HEK293T (cell line): ENCODE measurements at regions not wholly inside any gene's neighbourhood (a gene's known extent, or its start where the extent isn't known, plus 50 kb on each side); places are given as distances from the start of the nearest gene placed in this dataset.

Experiments
- ARNT ChIP-seq: fragments of 450-650 bp; IDR thresholded peaks from 2 replicates; pipeline ENCODE4 v1.6.1; 2017; ENCODE audit warnings: mild to moderate bottlenecking
- BHLHE40 ChIP-seq: fragments of 450-650 bp; IDR thresholded peaks from 2 replicates; pipeline ENCODE4 v1.6.1; 2016; ENCODE audit warnings: mild to moderate bottlenecking, moderate library complexity, borderline replicate concordance
- ELF4 ChIP-seq: fragments of 450-650 bp; IDR thresholded peaks from 2 replicates; pipeline ENCODE4 v1.6.1; 2017; ENCODE audit warnings: antibody characterized with exemption
- FOXA1 ChIP-seq: fragments of 450-650 bp; IDR thresholded peaks from 2 replicates; pipeline ENCODE4 v1.6.1; 2016; ENCODE audit warnings: mild to moderate bottlenecking
- FOXK2 ChIP-seq: fragments of 450-650 bp; IDR thresholded peaks from 2 replicates; pipeline ENCODE4 v1.6.1; 2016; ENCODE audit warnings: mild to moderate bottlenecking
- FOXM1 ChIP-seq: fragments of 450-650 bp; IDR thresholded peaks from 2 replicates; pipeline ENCODE4 v1.6.1; 2017; ENCODE audit warnings: mild to moderate bottlenecking, borderline replicate concordance
- HDGF ChIP-seq: fragments of 450-650 bp; IDR thresholded peaks from 2 replicates; pipeline ENCODE4 v1.6.1; 2017; ENCODE audit warnings: antibody characterized with exemption, borderline replicate concordance
- L3MBTL2 ChIP-seq: fragments of 450-650 bp; conservative IDR thresholded peaks from 2 replicates; pipeline ENCODE4 v1.6.1; 2016; ENCODE audit warnings: mild to moderate bottlenecking
- LEF1 ChIP-seq: fragments of 450-650 bp; IDR thresholded peaks from 2 replicates; pipeline ENCODE4 v1.6.1; 2017; ENCODE audit warnings: mild to moderate bottlenecking, borderline replicate concordance
- SP1 ChIP-seq: fragments of 450-650 bp; IDR thresholded peaks from 2 replicates; pipeline ENCODE4 v1.6.1; 2017
- SUZ12 ChIP-seq: fragments of 450-650 bp; IDR thresholded peaks from 2 replicates; pipeline ENCODE4 v1.6.1; 2016; ENCODE audit warnings: mild to moderate bottlenecking
- TARDBP ChIP-seq: fragments of 450-650 bp; IDR thresholded peaks from 2 replicates; pipeline ENCODE4 v1.6.1; 2016
- ZNF384 ChIP-seq: fragments of 450-650 bp; IDR thresholded peaks from 2 replicates; pipeline ENCODE4 v1.6.1; 2016
- TF ChIP-seq, protein P1 (sequence below): fragments of 450-650 bp; IDR thresholded peaks from 2 replicates; pipeline ENCODE4 v1.6.1; 2016

DNA sequence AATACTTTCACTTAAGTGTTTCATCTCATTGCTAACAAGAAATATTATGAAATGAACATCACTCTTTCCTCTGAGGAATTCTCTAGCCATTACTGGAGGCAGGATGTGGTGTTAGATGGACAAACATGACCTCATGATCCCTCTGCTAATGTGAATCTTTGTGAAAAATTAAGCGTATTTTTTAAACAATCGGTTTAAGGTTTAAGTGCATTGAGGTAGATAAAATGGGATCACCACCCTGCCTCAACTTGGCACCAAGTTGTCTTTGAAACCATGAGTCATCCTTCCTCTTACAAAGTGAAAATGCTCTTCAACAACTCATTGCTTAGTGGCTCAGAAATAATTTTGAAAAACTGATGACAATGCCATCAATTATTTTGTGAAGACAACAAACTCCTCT is 76.0 kb upstream of the DCBLD2 start:
- TF ChIP-seq SP1 = no peak
- no peak for TF ChIP-seq ELF4
- TF ChIP-seq SUZ12 = no peak
- TF ChIP-seq BHLHE40 = no peak
- no peak for TF ChIP-seq FOXK2
- TF ChIP-seq ARNT = no peak
- TF ChIP-seq TARDBP = no peak
- TF ChIP-seq LEF1 = no peak
- TF ChIP-seq, protein P1, sequence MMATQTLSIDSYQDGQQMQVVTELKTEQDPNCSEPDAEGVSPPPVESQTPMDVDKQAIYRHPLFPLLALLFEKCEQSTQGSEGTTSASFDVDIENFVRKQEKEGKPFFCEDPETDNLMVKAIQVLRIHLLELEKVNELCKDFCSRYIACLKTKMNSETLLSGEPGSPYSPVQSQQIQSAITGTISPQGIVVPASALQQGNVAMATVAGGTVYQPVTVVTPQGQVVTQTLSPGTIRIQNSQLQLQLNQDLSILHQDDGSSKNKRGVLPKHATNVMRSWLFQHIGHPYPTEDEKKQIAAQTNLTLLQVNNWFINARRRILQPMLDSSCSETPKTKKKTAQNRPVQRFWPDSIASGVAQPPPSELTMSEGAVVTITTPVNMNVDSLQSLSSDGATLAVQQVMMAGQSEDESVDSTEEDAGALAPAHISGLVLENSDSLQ = no peak
- no peak for TF ChIP-seq FOXA1
- no peak for TF ChIP-seq L3MBTL2
- TF ChIP-seq FOXM1 = no peak
- TF ChIP-seq HDGF = no peak
- TF ChIP-seq ZNF384 = no peak
